ENCODE measurements at regions not wholly inside any gene's neighbourhood (a gene's known extent, or its start where the extent isn't known, plus 50 kb on each side); places are given as distances from the start of the nearest gene placed in this dataset.

DNA sequence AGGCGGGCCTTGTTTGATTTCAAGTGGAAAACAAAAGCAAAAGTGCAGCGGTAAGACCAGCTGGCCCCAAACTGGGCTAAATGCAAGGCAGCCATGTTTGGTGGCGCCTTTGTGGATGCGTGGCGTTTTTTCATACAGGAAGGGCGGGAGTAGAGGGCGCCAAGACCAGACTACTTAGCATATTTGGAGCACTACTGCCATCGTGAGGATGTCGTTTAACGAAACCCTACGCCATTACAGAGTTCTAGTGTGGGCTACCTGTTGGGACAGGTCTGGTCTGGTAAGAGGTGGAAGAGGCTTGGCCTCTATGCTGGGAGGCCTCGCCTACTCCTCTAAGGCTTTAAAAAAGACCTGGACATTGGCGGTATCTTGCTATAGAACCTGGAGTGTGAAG, 230.7 kb upstream of the STK26 start (continued):
- TF ChIP-seq, protein P1, sequence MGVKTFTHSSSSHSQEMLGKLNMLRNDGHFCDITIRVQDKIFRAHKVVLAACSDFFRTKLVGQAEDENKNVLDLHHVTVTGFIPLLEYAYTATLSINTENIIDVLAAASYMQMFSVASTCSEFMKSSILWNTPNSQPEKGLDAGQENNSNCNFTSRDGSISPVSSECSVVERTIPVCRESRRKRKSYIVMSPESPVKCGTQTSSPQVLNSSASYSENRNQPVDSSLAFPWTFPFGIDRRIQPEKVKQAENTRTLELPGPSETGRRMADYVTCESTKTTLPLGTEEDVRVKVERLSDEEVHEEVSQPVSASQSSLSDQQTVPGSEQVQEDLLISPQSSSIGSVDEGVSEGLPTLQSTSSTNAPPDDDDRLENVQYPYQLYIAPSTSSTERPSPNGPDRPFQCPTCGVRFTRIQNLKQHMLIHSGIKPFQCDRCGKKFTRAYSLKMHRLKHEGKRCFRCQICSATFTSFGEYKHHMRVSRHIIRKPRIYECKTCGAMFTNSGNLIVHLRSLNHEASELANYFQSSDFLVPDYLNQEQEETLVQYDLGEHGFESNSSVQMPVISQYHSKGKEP (tag by site-specific recombination; IDR thresholded peaks at IDR 0.05), result no peak
- TF ChIP-seq BCL11A (tag by site-specific recombination; IDR thresholded peaks at IDR 0.05; ENCODE audit: low read depth) (no peak), ZNF768 (tag by site-specific recombination; IDR thresholded peaks at IDR 0.05) (no peak), ZFP37 (tag by site-specific recombination; IDR thresholded peaks at IDR 0.05) (no peak), ZNF707 (tag by site-specific recombination; IDR thresholded peaks at IDR 0.05) (no peak), SCRT2 (tag by site-specific recombination; IDR thresholded peaks at IDR 0.05) (peak; percentile 79), ZXDB (tag by site-specific recombination; IDR thresholded peaks at IDR 0.05) (peak; percentile 63), ZNF248 (tag by site-specific recombination; IDR thresholded peaks at IDR 0.05) (no peak), ZBTB48 (tag by site-specific recombination; IDR thresholded peaks at IDR 0.05) (no peak), ZNF521 (tag by site-specific recombination; IDR thresholded peaks at IDR 0.05) (no peak), TRIM28 (IDR thresholded peaks at IDR 0.05; ENCODE audit: borderline replicate concordance, low read length) (no peak), ZNF362 (tag by site-specific recombination; IDR thresholded peaks at IDR 0.05) (no peak), ZNF433 (tag by site-specific recombination; IDR thresholded peaks at IDR 0.05; ENCODE audit: low read depth) (no peak), ZIC2 (tag by site-specific recombination; IDR thresholded peaks at IDR 0.05) (no peak), ZNF292 (tag by site-specific recombination; IDR thresholded peaks at IDR 0.05; ENCODE audit: borderline replicate concordance, low read depth) (no peak), KLF1 (tag by site-specific recombination; IDR thresholded peaks at IDR 0.05) (no peak), ZNF10 (tag by site-specific recombination; IDR thresholded peaks at IDR 0.05) (no peak), ZNF398 (tag by site-specific recombination; IDR thresholded peaks at IDR 0.05) (no peak), ZNF843 (tag by site-specific recombination; IDR thresholded peaks at IDR 0.05) (no peak), ZNF416 (tag by site-specific recombination; IDR thresholded peaks at IDR 0.05) (no peak), ZNF692 (tag by site-specific recombination; IDR thresholded peaks at IDR 0.05) (no peak; the same call in 1 of the 2 replicates), ZNF112 (tag by site-specific recombination; IDR thresholded peaks at IDR 0.05) (no peak), ZSCAN5A (tag by site-specific recombination; IDR thresholded peaks at IDR 0.05) (no peak), ZNF223 (tag by site-specific recombination; IDR thresholded peaks at IDR 0.05) (no peak), HOXD13 (CRISPR knock-in tag; IDR thresholded peaks at IDR 0.05; ENCODE audit: borderline replicate concordance) (no peak), ZNF76 (tag by site-specific recombination; IDR thresholded peaks at IDR 0.05; ENCODE audit: borderline replicate concordance, low read depth) (no peak), ZNF514 (tag by site-specific recombination; IDR thresholded peaks at IDR 0.05) (no peak), ZNF354C (tag by site-specific recombination; IDR thresholded peaks at IDR 0.05; ENCODE audit: borderline replicate concordance, low read depth) (no peak), ZNF501 (tag by site-specific recombination; IDR thresholded peaks at IDR 0.05) (no peak)
- TF ChIP-seq, protein P2, sequence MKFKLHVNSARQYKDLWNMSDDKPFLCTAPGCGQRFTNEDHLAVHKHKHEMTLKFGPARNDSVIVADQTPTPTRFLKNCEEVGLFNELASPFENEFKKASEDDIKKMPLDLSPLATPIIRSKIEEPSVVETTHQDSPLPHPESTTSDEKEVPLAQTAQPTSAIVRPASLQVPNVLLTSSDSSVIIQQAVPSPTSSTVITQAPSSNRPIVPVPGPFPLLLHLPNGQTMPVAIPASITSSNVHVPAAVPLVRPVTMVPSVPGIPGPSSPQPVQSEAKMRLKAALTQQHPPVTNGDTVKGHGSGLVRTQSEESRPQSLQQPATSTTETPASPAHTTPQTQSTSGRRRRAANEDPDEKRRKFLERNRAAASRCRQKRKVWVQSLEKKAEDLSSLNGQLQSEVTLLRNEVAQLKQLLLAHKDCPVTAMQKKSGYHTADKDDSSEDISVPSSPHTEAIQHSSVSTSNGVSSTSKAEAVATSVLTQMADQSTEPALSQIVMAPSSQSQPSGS (tag by site-specific recombination; IDR thresholded peaks at IDR 0.05; ENCODE audit: low read depth), result no peak
- TF ChIP-seq, protein P3, sequence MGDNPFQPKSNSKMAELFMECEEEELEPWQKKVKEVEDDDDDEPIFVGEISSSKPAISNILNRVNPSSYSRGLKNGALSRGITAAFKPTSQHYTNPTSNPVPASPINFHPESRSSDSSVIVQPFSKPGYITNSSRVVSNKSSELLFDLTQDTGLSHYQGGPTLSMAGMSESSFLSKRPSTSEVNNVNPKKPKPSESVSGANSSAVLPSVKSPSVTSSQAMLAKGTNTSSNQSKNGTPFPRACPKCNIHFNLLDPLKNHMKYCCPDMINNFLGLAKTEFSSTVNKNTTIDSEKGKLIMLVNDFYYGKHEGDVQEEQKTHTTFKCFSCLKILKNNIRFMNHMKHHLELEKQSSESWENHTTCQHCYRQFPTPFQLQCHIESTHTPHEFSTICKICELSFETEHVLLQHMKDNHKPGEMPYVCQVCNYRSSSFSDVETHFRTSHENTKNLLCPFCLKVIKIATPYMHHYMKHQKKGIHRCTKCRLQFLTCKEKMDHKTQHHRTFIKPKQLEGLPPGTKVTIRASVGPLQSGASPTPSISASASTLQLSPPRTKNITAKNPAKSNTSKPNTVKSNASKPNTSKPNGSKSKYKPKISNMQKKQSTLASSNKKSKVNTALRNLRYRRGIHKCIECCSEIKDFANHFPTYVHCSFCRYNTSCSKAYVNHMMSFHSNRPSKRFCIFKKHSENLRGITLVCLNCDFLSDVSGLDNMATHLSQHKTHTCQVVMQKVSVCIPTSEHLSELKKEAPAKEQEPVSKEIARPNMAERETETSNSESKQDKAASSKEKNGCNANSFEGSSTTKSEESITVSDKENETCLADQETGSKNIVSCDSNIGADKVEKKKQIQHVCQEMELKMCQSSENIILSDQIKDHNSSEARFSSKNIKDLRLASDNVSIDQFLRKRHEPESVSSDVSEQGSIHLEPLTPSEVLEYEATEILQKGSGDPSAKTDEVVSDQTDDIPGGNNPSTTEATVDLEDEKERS (tag by site-specific recombination; IDR thresholded peaks at IDR 0.05), result no peak

Measured in HEK293 (cell line).